ENCODE measurements at regions not wholly inside any gene's neighbourhood (a gene's known extent, or its start where the extent isn't known, plus 50 kb on each side); places are given as distances from the start of the nearest gene placed in this dataset.

DNA sequence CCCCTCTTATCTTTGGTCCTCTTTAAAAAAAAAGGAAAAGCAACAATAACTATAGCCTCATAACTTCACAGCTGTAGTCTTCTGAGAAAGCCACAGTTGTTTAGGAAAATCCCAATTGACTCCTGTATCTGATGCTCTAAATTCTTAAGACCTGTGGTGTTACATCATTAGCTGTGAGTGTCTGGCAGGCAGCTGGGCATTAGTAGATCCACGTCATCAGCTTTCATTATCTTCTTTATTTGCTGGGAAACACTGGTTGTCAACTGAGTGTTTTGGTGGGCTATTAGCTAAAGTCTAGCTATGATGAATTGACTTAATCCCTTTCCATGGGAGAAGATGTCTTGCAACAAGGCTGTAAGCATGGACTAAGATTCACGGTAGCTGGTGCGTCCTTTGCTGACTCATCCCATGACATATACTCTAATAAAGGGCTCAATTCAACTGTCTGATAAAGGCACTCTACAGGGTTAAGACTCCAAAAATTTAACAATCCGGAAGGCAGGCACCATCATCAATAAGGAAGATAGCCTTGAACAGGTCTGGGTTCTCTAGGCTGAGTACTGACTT is 517.2 kb downstream of the PLCL1 start:
- H3K36me3 ChIP-seq (ENCODE audit: low read depth), result no peaks in the 10 kb centered on the region
- CTCF ChIA-PET, result no interaction called here

DNA sequence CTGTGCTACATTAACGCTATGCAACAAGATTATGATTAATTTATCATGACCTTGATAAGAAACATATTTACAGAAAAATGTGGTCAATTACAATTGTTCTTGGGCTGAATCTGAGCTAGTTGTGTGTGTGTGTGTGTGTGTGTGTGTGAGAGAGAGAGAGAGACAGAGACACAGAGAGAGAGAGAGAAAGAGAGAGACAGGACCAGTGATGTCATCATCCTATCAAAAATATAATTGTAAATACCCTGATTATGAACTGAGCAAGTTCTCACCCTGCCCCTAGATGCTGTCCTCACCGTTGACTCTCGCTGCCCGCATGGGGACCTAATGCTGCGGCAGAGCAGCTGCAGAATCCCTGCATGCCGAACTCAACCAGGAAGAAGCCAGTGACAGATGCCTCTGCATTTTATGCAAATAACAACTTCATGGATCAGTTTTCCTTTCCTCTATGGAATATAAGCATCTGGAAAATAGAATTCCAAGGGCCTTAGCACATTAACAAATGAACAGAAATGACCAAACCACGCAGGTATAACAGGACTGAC is 512.5 kb downstream of the PLCL1 start:
- H3K27ac ChIP-seq, result no peak overlapping the region
- no peak overlapping the region for H2AFZ ChIP-seq
- no peaks in the 10 kb centered on the region for H3F3A ChIP-seq (ENCODE audit: insufficient read depth, low read depth)
- ChIA-PET POLR2A (ENCODE audit: unreplicated experiment) (no interaction called here), CTCF (no interaction called here)
- no peaks in the 10 kb centered on the region for H3K79me2 ChIP-seq (ENCODE audit: low read depth)
- TF ChIP-seq, protein P1, sequence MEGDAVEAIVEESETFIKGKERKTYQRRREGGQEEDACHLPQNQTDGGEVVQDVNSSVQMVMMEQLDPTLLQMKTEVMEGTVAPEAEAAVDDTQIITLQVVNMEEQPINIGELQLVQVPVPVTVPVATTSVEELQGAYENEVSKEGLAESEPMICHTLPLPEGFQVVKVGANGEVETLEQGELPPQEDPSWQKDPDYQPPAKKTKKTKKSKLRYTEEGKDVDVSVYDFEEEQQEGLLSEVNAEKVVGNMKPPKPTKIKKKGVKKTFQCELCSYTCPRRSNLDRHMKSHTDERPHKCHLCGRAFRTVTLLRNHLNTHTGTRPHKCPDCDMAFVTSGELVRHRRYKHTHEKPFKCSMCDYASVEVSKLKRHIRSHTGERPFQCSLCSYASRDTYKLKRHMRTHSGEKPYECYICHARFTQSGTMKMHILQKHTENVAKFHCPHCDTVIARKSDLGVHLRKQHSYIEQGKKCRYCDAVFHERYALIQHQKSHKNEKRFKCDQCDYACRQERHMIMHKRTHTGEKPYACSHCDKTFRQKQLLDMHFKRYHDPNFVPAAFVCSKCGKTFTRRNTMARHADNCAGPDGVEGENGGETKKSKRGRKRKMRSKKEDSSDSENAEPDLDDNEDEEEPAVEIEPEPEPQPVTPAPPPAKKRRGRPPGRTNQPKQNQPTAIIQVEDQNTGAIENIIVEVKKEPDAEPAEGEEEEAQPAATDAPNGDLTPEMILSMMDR (conservative IDR thresholded peaks at IDR 0.05), result no peak
- TF ChIP-seq EZH2 (IDR thresholded peaks at IDR 0.05; ENCODE audit: low read depth), result no peak
- DNase-seq, result no peak
- H3K4me1 ChIP-seq (replicated peaks; ENCODE audit: insufficient read depth), result no peaks in the 10 kb centered on the region
- H3K27me3 ChIP-seq (ENCODE audit: insufficient read depth, low read depth), result no peaks in the 10 kb centered on the region
- no peaks in the 10 kb centered on the region for H3K9me3 ChIP-seq (ENCODE audit: insufficient read depth, low read depth)
- H3K36me3 ChIP-seq (ENCODE audit: low read depth), result no peaks in the 10 kb centered on the region
- H3K4me2 ChIP-seq, result no peak overlapping the region
- no peaks in the 10 kb centered on the region for H3K9me2 ChIP-seq (ENCODE audit: insufficient read depth)
- BruUV-seq (replicated peaks), result no TSS peak
- H3K4me3 ChIP-seq, result no peak overlapping the region
- H4K20me1 ChIP-seq (ENCODE audit: insufficient read depth), result no peaks in the 10 kb centered on the region
- intact Hi-C loops (cut with micrococcal nuclease; ENCODE audit: unreplicated experiment), result loop anchor here (10.0 kb wide), 2 partner anchors 1278 to 1628 kb away; no protein-coding TSS in a partner anchor

More for the DNA sequence above, 517.2 kb downstream of the PLCL1 start:
- TF ChIP-seq, protein P1 (conservative IDR thresholded peaks at IDR 0.05), result no peak
- TF ChIP-seq EZH2 (IDR thresholded peaks at IDR 0.05; ENCODE audit: low read depth), result no peak
- no peak overlapping the region for H3K4me3 ChIP-seq
- intact Hi-C loops (cut with micrococcal nuclease; ENCODE audit: unreplicated experiment), result no loop called here
- no peaks in the 10 kb centered on the region for H3F3A ChIP-seq (ENCODE audit: insufficient read depth, low read depth)
- H2AFZ ChIP-seq, result no peak overlapping the region
- no TSS peak for BruUV-seq (replicated peaks)
- H3K4me2 ChIP-seq, result no peak overlapping the region
- no peaks in the 10 kb centered on the region for H3K27me3 ChIP-seq (ENCODE audit: insufficient read depth, low read depth)
- H3K4me1 ChIP-seq (replicated peaks; ENCODE audit: insufficient read depth), result no peaks in the 10 kb centered on the region
- H4K20me1 ChIP-seq (ENCODE audit: insufficient read depth), result no peaks in the 10 kb centered on the region
- H3K9me3 ChIP-seq (ENCODE audit: insufficient read depth, low read depth), result no peaks in the 10 kb centered on the region
- POLR2A ChIA-PET (ENCODE audit: unreplicated experiment), result interaction anchor here (0.6 kb wide), 1 partner anchor 606 kb away, joined by 3 read pairs; no protein-coding TSS in a partner anchor
- H3K79me2 ChIP-seq (ENCODE audit: low read depth), result no peaks in the 10 kb centered on the region
- H3K27ac ChIP-seq, result no peak overlapping the region
- DNase-seq, result no peak
- H3K9me2 ChIP-seq (ENCODE audit: insufficient read depth), result no peaks in the 10 kb centered on the region

DNA sequence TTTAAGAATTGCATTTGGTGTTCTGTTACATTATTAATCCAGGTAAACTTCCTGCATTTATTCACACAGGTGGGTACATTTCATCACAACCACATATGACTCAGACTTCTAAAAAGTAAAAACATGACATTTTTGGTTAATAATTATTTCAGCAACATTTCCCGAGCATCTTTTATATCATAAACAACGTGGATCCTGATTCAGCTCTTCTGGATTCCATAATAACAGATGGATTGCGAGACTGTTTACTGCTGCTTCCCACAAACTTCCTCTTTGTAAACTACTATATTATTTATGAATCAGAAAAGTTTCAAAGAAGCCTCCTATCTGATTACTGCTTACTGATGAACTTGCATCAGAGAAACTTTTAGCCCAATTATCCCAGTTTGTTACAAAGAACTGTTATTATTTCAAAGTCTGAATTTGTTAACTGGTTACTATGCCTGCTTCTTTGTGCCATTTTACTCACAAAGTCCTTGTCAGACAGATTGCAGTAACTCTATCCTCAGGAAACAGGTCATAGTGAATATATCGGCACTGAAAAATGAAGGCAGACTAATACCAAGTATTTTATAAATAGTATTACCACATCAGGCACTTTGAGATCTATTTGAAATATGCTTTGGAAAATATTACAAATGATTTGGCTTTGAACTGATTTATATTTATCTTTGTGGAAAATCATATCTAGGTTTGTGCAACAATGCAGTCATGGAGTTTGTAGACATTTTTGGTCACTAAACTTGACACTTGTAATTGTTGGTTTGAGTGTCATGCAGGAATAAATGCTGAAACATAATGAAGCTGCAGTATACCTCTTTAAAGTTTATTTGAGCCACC is 511.6 kb downstream of the PLCL1 start:
- intact Hi-C loops (cut with micrococcal nuclease; ENCODE audit: unreplicated experiment), result loop anchor here (2.0 to 10.0 kb wide), 4 partner anchors 1279 to 1629 kb away; no protein-coding TSS in a partner anchor
- H3K79me2 ChIP-seq (ENCODE audit: low read depth), result no peaks in the 10 kb centered on the region
- POLR2A ChIA-PET (ENCODE audit: unreplicated experiment), result no interaction called here
- no peak for DNase-seq
- TF ChIP-seq EZH2 (IDR thresholded peaks at IDR 0.05; ENCODE audit: low read depth), result no peak
- TF ChIP-seq, protein P1 (conservative IDR thresholded peaks at IDR 0.05), result no peak
- no peaks in the 10 kb centered on the region for H3K9me3 ChIP-seq (ENCODE audit: insufficient read depth, low read depth)
- no peak overlapping the region for H3K4me2 ChIP-seq
- no peaks in the 10 kb centered on the region for H3K36me3 ChIP-seq (ENCODE audit: low read depth)
- H3K27ac ChIP-seq, result no peak overlapping the region
- no peaks in the 10 kb centered on the region for H3K4me1 ChIP-seq (replicated peaks; ENCODE audit: insufficient read depth)
- H2AFZ ChIP-seq, result no peak overlapping the region
- CTCF ChIA-PET, result interaction anchor here (0.6 kb wide), 1 partner anchor 1326 kb away, joined by 4 read pairs; no protein-coding TSS in a partner anchor
- H3K9me2 ChIP-seq (ENCODE audit: insufficient read depth), result no peaks in the 10 kb centered on the region
- no peaks in the 10 kb centered on the region for H3K27me3 ChIP-seq (ENCODE audit: insufficient read depth, low read depth)
- H3F3A ChIP-seq (ENCODE audit: insufficient read depth, low read depth), result no peaks in the 10 kb centered on the region
- H3K4me3 ChIP-seq, result no peak overlapping the region
- BruUV-seq (replicated peaks), result no TSS peak
- H4K20me1 ChIP-seq (ENCODE audit: insufficient read depth), result no peaks in the 10 kb centered on the region

All from PC-9 (cell line).